Epithelial cell of proximal tubule (primary cell): ENCODE measurements at regions not wholly inside any gene's neighbourhood (a gene's known extent, or its start where the extent isn't known, plus 50 kb on each side); places are given as distances from the start of the nearest gene placed in this dataset.

Experiments
- DNase-seq: peaks from one replicate; pipeline ENCODE4 v3.0.0-alpha.2; 2011; ENCODE audit warnings: low read depth
- H3K4me3 ChIP-seq: 2 replicates; pipeline ENCODE4 v1.5.1; 2011; ENCODE audit warnings: low read depth, mild to moderate bottlenecking, low read length
- CTCF ChIP-seq: conservative IDR thresholded peaks from 2 replicates; pipeline ENCODE4 v1.5.1; 2012; ENCODE audit warnings: low read depth, mild to moderate bottlenecking, low read length

- DNase-seq: no peak
- no peak for TF ChIP-seq CTCF
These were observed 226.1 kb downstream of the PTEN start for GRCh38 chr10:88089498-88089897.

DNA sequence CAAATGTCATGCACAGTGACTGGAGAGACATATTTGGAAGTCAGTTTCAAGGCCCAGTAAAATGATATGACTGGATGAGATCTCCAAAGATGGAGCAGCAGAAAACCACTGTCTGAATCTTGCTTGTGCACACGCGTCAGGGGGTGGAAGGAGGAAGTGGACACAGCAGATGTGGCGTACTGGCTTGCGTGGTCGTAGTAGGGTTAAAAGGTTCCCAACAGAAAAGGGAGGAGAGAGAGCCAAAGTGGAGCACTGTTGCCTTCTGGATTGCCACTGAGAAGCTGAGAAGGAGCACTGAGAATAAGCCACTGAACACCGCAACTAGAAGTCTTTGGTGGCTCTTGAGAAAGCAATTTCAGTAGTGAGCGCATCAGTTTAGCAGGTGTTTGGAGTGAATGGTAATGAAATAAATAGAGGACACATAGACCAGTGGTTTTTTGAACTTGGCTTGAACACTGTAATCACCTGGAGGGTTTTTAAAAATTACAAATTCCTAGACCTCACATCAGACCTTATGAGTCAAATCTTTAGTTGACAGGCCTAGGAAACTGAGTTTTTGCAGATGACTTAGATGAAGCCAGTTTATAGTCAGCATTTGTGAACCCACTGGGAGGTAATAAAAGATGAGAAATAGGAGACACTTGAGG is 227.3 kb downstream of the PTEN start:
- no peak for DNase-seq
- H3K4me3 ChIP-seq: no peak overlapping the region
- no peak for TF ChIP-seq CTCF

More at GRCh38 chr10:88089498-88089897, 226.1 kb downstream of the PTEN start:
- H3K4me3 ChIP-seq: no peak overlapping the region

- no peak for DNase-seq
- H3K4me3 ChIP-seq: no peak overlapping the region
- no peak for TF ChIP-seq CTCF
These were observed 228.2 kb downstream of the PTEN start for GRCh38 chr10:88091490-88092061.

- no peak for DNase-seq
- no peak overlapping the region for H3K4me3 ChIP-seq
- TF ChIP-seq CTCF: no peak
These were observed 228.8 kb downstream of the PTEN start for GRCh38 chr10:88092265-88092664.

GRCh38 chr10:88092973-88093372 is 229.5 kb downstream of the PTEN start:
- no peak for TF ChIP-seq CTCF
- H3K4me3 ChIP-seq: no peak overlapping the region
- DNase-seq: no peak

DNA sequence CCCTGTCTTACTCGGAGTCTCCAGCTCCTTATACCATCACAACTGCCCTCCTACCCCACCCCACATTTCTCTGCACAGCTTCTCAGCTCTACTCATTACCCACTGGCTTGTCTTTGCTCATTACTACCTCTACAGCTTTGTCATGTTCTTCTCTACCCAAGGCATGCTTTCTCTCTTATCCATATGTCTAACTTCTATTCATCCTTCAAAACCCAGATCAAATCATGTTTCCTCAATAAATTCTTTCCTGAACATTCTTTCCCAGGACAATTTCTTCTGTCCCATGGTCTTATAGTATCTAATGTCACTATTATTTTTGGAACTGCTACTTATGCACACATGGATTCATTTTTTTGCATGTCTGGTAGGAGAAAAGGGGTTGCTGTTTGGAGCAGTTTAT is 231.4 kb downstream of the PTEN start:
- H3K4me3 ChIP-seq: no peak overlapping the region
- TF ChIP-seq CTCF: no peak
- no peak for DNase-seq

DNA sequence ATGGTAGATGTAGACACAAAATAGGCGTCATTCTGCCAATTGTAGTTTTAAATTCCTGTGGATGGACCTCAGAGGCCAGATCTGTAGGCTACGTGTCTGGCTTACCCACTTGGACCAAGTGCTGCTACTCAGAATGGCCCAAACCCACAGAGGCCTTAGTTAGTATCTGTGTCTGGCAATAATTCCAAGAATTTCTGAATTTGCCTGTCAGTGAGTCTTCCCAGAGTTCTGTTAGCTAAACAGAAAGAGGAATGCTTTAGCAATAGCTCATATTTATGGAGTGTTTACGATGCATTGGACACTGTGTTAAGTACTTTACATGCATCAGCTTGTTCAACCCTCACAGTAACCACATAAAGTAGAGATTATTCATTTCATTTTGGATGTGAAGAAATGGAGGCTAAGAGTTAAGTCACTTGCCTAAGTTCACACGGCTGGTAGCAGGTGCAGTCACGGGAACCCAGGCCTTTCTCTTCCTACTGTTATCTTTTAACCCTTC is 231.8 kb downstream of the PTEN start:
- no peak for TF ChIP-seq CTCF
- no peak for DNase-seq

More for the DNA sequence above, 231.8 kb downstream of the PTEN start:
- H3K4me3 ChIP-seq: no peak overlapping the region
